ENCODE measurements at regions not wholly inside any gene's neighbourhood (a gene's known extent, or its start where the extent isn't known, plus 50 kb on each side); places are given as distances from the start of the nearest gene placed in this dataset.

DNA sequence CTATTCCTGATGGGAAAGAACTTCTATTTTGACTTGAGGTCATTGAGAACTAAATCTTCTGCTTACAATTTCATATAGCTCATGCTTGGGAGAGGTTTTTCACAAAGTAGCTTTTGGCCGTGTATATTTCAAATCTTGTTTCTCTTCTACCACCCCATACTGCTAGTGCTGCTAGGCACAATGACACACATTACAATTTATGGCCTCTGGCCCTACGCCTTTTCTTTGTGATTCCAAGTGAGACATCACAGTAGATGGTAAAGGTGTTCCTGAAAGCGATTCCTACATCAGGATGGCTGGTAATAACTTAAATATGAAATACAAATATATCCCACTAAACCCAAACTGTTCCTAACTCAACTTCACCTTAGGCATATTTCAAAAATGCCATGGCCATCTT lies 101.1 kb downstream of the ATXN3L start:
- Histone ChIP-seq H3K27me3 (ENCODE audit: insufficient read depth, low read length) (no peaks in the 10 kb centered on the region), H3K79me2 (ENCODE audit: insufficient read depth, low read length) (no peaks in the 10 kb centered on the region), H4K20me1 (ENCODE audit: insufficient read depth) (no peaks in the 10 kb centered on the region), H3K4me2 (ENCODE audit: low read length) (no peak overlapping the region), H3K9me2 (ENCODE audit: insufficient read depth) (no peaks in the 10 kb centered on the region), H3K27ac (ENCODE audit: low read depth, low read length) (no peak overlapping the region), H3K4me3 (replicated peaks in 1 of 2; ENCODE audit: low read depth in 1 of 2, low read length in 2 of 2) (no peak overlapping the region), H3K4me1 (ENCODE audit: control insufficient read depth in 1 of 2, insufficient read depth in 2 of 2, low read length in 2 of 2) (peaks cover 0 to 3% of the 10 kb centered on the region in 2 experiments; a peak in 1 of 4 replicates), H3K36me3 (ENCODE audit: control insufficient read depth in 1 of 2, insufficient read depth in 2 of 2, low read length in 2 of 2) (no peaks in the 10 kb centered on the region), H3K9ac (ENCODE audit: low read length) (no peak overlapping the region), H3K9me3 (ENCODE audit: control insufficient read depth in 1 of 2, insufficient read depth in 1 of 2, low read depth in 1 of 2, low read length in 2 of 2) (no peaks in the 10 kb centered on the region), H2AFZ (ENCODE audit: low read depth, low read length, poor library complexity, severe bottlenecking) (no peak overlapping the region)
- ChIA-PET CTCF (no interaction called here), RAD21 (ENCODE audit: low non-redundant PET in 1 of 2, low total read pairs in 2 of 2, uncharacterized antibody in 2 of 2, unreplicated experiment in 2 of 2) (no interaction called here), POLR2A (no interaction called here)
- no TSS peak for BruUV-seq (replicated peaks)
- TF ChIP-seq CEBPB (IDR thresholded peaks at IDR 0.05; ENCODE audit: low read depth) (no peak), EGR1 (IDR thresholded peaks at IDR 0.05; ENCODE audit: low read depth) (no peak), TCF7L2 (IDR thresholded peaks at IDR 0.05; ENCODE audit: borderline replicate concordance, extremely low read depth, insufficient read depth, insufficient read length) (no peak), JUND (IDR thresholded peaks at IDR 0.05) (no peak), EZH2 (IDR thresholded peaks at IDR 0.05) (no peak), CBX3 (IDR thresholded peaks at IDR 0.05; ENCODE audit: low read depth) (no peak), POLR2AphosphoS5 (IDR thresholded peaks at IDR 0.05; ENCODE audit: low read depth, low read length) (no peak), FOSL1 (IDR thresholded peaks at IDR 0.05; ENCODE audit: low read depth) (no peak), SRF (IDR thresholded peaks at IDR 0.05; ENCODE audit: low read depth) (no peak)
- TF ChIP-seq, protein P1, sequence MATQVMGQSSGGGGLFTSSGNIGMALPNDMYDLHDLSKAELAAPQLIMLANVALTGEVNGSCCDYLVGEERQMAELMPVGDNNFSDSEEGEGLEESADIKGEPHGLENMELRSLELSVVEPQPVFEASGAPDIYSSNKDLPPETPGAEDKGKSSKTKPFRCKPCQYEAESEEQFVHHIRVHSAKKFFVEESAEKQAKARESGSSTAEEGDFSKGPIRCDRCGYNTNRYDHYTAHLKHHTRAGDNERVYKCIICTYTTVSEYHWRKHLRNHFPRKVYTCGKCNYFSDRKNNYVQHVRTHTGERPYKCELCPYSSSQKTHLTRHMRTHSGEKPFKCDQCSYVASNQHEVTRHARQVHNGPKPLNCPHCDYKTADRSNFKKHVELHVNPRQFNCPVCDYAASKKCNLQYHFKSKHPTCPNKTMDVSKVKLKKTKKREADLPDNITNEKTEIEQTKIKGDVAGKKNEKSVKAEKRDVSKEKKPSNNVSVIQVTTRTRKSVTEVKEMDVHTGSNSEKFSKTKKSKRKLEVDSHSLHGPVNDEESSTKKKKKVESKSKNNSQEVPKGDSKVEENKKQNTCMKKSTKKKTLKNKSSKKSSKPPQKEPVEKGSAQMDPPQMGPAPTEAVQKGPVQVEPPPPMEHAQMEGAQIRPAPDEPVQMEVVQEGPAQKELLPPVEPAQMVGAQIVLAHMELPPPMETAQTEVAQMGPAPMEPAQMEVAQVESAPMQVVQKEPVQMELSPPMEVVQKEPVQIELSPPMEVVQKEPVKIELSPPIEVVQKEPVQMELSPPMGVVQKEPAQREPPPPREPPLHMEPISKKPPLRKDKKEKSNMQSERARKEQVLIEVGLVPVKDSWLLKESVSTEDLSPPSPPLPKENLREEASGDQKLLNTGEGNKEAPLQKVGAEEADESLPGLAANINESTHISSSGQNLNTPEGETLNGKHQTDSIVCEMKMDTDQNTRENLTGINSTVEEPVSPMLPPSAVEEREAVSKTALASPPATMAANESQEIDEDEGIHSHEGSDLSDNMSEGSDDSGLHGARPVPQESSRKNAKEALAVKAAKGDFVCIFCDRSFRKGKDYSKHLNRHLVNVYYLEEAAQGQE (IDR thresholded peaks at IDR 0.05; ENCODE audit: low read depth) = no peak
- intact Hi-C loops (cut with micrococcal nuclease) = no loop called here
- ATAC-seq (no peak), DNase-seq (ENCODE audit: low read depth, low spot score) (no peak)

Data from HCT116 (cell line).